OCI-LY3 (cell line): ENCODE measurements at regions not wholly inside any gene's neighbourhood (a gene's known extent, or its start where the extent isn't known, plus 50 kb on each side); places are given as distances from the start of the nearest gene placed in this dataset.

ENCODE experiments used
- EZH2phosphoT487 ChIP-seq: fragments of 200-600 bp; shearing (Covaris generic); IDR thresholded peaks from 2 replicates; pipeline ENCODE4 v1.6.1; 2018; ENCODE audit warnings: antibody characterized with exemption, mixed run types, low read depth
- TF ChIP-seq, protein P1 (sequence below): fragments of 200-600, 300-600 bp; sonication (generic); IDR thresholded peaks from 2 replicates; pipeline ENCODE4 v1.5.1; 2014; ENCODE audit warnings: antibody characterized with exemption, low read length, low read depth

GRCh38 chr4:23238848-23239247, 546.1 kb downstream of the GBA3 start:
- TF ChIP-seq, protein P1, sequence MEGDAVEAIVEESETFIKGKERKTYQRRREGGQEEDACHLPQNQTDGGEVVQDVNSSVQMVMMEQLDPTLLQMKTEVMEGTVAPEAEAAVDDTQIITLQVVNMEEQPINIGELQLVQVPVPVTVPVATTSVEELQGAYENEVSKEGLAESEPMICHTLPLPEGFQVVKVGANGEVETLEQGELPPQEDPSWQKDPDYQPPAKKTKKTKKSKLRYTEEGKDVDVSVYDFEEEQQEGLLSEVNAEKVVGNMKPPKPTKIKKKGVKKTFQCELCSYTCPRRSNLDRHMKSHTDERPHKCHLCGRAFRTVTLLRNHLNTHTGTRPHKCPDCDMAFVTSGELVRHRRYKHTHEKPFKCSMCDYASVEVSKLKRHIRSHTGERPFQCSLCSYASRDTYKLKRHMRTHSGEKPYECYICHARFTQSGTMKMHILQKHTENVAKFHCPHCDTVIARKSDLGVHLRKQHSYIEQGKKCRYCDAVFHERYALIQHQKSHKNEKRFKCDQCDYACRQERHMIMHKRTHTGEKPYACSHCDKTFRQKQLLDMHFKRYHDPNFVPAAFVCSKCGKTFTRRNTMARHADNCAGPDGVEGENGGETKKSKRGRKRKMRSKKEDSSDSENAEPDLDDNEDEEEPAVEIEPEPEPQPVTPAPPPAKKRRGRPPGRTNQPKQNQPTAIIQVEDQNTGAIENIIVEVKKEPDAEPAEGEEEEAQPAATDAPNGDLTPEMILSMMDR: no peak
- no peak for TF ChIP-seq EZH2phosphoT487
